ENCODE measurements at regions not wholly inside any gene's neighbourhood (a gene's known extent, or its start where the extent isn't known, plus 50 kb on each side); places are given as distances from the start of the nearest gene placed in this dataset.

GRCh38 chr11:104435494-104435893 lies 271.5 kb upstream of the PDGFD start:
- TF ChIP-seq CTCF (IDR thresholded peaks at IDR 0.05; ENCODE audit: borderline replicate concordance, extremely low read depth, low read length, poor library complexity, severe bottlenecking) (no peak), EZH2 (IDR thresholded peaks at IDR 0.05; ENCODE audit: borderline replicate concordance, low read depth, low read length, severe bottlenecking) (no peak)

Measured in DND-41 (cell line).